Stomach (tissue), 4 donors: ENCODE measurements at regions not wholly inside any gene's neighbourhood (a gene's known extent, or its start where the extent isn't known, plus 50 kb on each side); places are given as distances from the start of the nearest gene placed in this dataset.

Source experiments
- EP300 ChIP-seq: sonication (generic); formaldehyde crosslinking; IDR thresholded peaks from one replicate; pipeline ENCODE4 v1.6.1; 2017; ENCODE audit warnings: antibody characterized with exemption
- POLR2A ChIP-seq, 4 donors: fragments of 450-650 bp; IDR thresholded peaks; one replicate each; pipeline ENCODE4 v1.6.1; 2016; ENCODE audit warnings: antibody characterized with exemption in 4 of 4, control low read depth in 2 of 4, mild to moderate bottlenecking in 1 of 4, moderate library complexity in 1 of 4
- TF ChIP-seq, protein P1 (sequence below), 7 experiments: fragments of 450-650 bp in 4 of 7; fragments of 200-600 bp in 3 of 7; sonication (generic) in 3 of 7; IDR thresholded peaks; one replicate each; pipeline ENCODE4 v1.5.1; 2016 to 2019; ENCODE audit warnings: antibody characterized with exemption in 7 of 7, control low read depth in 2 of 7, mild to moderate bottlenecking in 1 of 7

DNA sequence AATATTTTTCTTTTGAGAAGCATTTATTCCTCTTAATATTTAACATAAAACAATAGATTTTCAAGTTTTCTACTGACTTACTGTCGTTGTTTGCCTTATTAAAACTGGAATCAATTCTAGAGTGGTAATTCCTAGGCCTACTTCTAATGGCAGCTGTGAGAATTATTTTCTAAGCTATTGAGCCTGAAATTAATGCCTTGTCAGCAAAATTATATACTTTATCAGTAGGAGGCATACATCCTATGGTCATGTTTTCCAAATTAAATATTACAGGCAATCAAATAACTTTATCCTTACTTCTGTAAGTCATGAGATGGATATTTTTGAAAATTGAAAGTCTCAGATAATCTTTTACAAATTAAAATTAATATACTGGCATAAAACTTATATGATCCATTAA is 239.1 kb upstream of the CNTNAP4 start:
- TF ChIP-seq, protein P1, sequence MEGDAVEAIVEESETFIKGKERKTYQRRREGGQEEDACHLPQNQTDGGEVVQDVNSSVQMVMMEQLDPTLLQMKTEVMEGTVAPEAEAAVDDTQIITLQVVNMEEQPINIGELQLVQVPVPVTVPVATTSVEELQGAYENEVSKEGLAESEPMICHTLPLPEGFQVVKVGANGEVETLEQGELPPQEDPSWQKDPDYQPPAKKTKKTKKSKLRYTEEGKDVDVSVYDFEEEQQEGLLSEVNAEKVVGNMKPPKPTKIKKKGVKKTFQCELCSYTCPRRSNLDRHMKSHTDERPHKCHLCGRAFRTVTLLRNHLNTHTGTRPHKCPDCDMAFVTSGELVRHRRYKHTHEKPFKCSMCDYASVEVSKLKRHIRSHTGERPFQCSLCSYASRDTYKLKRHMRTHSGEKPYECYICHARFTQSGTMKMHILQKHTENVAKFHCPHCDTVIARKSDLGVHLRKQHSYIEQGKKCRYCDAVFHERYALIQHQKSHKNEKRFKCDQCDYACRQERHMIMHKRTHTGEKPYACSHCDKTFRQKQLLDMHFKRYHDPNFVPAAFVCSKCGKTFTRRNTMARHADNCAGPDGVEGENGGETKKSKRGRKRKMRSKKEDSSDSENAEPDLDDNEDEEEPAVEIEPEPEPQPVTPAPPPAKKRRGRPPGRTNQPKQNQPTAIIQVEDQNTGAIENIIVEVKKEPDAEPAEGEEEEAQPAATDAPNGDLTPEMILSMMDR (IDR thresholded peaks at IDR 0.05), result no peak
- no peak for TF ChIP-seq POLR2A (IDR thresholded peaks at IDR 0.05)
- no peak for TF ChIP-seq EP300
